Endodermal cell (in vitro differentiated cells): ENCODE measurements at regions not wholly inside any gene's neighbourhood (a gene's known extent, or its start where the extent isn't known, plus 50 kb on each side); places are given as distances from the start of the nearest gene placed in this dataset.
A peak's percentile ranks its signal among the peaks of the same experiment; 100 is the strongest.
"Not testable (repeated sequence)": the region's sequence is repeated elsewhere in the genome, so short reads cannot be mapped to it uniquely, and the experiment has no call there.

ENCODE experiments used
- DNase-seq: peaks from one replicate; pipeline ENCODE4 v3.0.0-alpha.2; 2017
- H3K27ac ChIP-seq: 2 replicates; pipeline ENCODE4 v1.5.1; 2013; ENCODE audit warnings: mild to moderate bottlenecking, low read depth, low read length, moderate library complexity
- H3K27me3 ChIP-seq: 2 replicates; pipeline ENCODE4 v1.6.1; 2013; ENCODE audit warnings: mild to moderate bottlenecking, low read length, moderate library complexity; ENCODE audit not compliant: insufficient read depth, control insufficient read depth, poor library complexity, severe bottlenecking
- H3K36me3 ChIP-seq: 2 replicates; pipeline ENCODE4 v1.7.0; 2013; ENCODE audit warnings: mild to moderate bottlenecking, low read length, moderate library complexity; ENCODE audit not compliant: control insufficient read depth, insufficient read depth
- H3K4me1 ChIP-seq: one replicate; pipeline ENCODE4 v1.7.0; 2013; ENCODE audit warnings: low read length; ENCODE audit not compliant: control insufficient read depth, insufficient read depth
- H3K4me3 ChIP-seq: 2 replicates; pipeline ENCODE4 v1.5.1; 2013; ENCODE audit warnings: mild to moderate bottlenecking, low read length, moderate library complexity
- H3K9ac ChIP-seq: 2 replicates; pipeline ENCODE4 v1.6.1; 2013; ENCODE audit warnings: mild to moderate bottlenecking, low read length, moderate library complexity; ENCODE audit not compliant: poor library complexity, severe bottlenecking; ENCODE audit errors: extremely low read depth
- H3K9me3 ChIP-seq: 2 replicates; pipeline ENCODE4 v1.6.1; 2013; ENCODE audit warnings: mild to moderate bottlenecking, low read length, moderate library complexity; ENCODE audit not compliant: control insufficient read depth
- H3K27ac Mint-ChIP-seq: 2 replicates; pipeline ENCODE4 v1.8.0; 2020; ENCODE audit warnings: mixed read lengths
- H3K27me3 Mint-ChIP-seq: 2 replicates; pipeline ENCODE4 v1.8.0; 2021; ENCODE audit warnings: mild to moderate bottlenecking, mixed read lengths; ENCODE audit not compliant: insufficient read depth
- H3K36me3 Mint-ChIP-seq: 2 replicates; pipeline ENCODE4 v1.8.0; 2020; ENCODE audit warnings: low read depth, mixed read lengths
- H3K4me1 Mint-ChIP-seq: 2 replicates; pipeline ENCODE4 v1.8.0; 2020; ENCODE audit warnings: mixed read lengths
- H3K4me3 Mint-ChIP-seq: 2 replicates; pipeline ENCODE4 v1.8.0; 2020; ENCODE audit warnings: mild to moderate bottlenecking, moderate library complexity, mixed read lengths
- H3K9me3 Mint-ChIP-seq: 2 replicates; pipeline ENCODE4 v1.8.0; 2020; ENCODE audit warnings: mild to moderate bottlenecking, mixed read lengths
- CTCF ChIP-seq: fragments of 200-600 bp; sonication (generic); conservative IDR thresholded peaks from 2 replicates; pipeline ENCODE4 v1.5.0; 2021; ENCODE audit warnings: antibody characterized with exemption, mild to moderate bottlenecking
- WGBS, 2 experiments: methylation state at CpG; one replicate each; pipeline versions ENCODE4 v1.1.5 to v1.1.7; 2013; ENCODE audit warnings: missing lambda C conversion rate in 2 of 2, mixed read lengths in 1 of 2; ENCODE audit not compliant: insufficient coverage in 1 of 2, insufficient read length in 1 of 2; 5-methylcytosine and 5-hydroxymethylcytosine counted together

GRCh38 chrX:55163171-55163570 lies 57.0 kb upstream of the PAGE5 start:
- H3K4me3 Mint-ChIP-seq: no peak overlapping the region
- no peak overlapping the region for H3K27ac ChIP-seq
- 96% methylated on average over 3 of the region's 3 CpGs; no CpG with 5 or more reads in 1 of the 2 experiments for WGBS, 2 experiments
- no peaks in the 10 kb centered on the region for H3K4me1 ChIP-seq
- peaks cover 3% of the 10 kb centered on the region for H3K36me3 ChIP-seq
- H3K27ac Mint-ChIP-seq: no peak overlapping the region
- no peak for TF ChIP-seq CTCF
- H3K4me3 ChIP-seq: no peak overlapping the region
- no peaks in the 10 kb centered on the region for H3K9me3 ChIP-seq
- peaks cover 7% of the 10 kb centered on the region for H3K4me1 Mint-ChIP-seq
- no peaks in the 10 kb centered on the region for H3K27me3 Mint-ChIP-seq
- peaks cover 3% of the 10 kb centered on the region for H3K36me3 Mint-ChIP-seq
- peaks cover 59% of the 10 kb centered on the region for H3K9me3 Mint-ChIP-seq
- H3K9ac ChIP-seq: no peak overlapping the region
- DNase-seq: no peak
- H3K27me3 ChIP-seq: no peaks in the 10 kb centered on the region

- H3K4me3 Mint-ChIP-seq, H3K36me3 Mint-ChIP-seq: not testable (repeated sequence)
- 92% methylated on average over 4 of the region's 4 CpGs; no CpG with 5 or more reads in 1 of the 2 experiments for WGBS, 2 experiments
Observed at GRCh38 chrX:55165026-55165425, 55.1 kb upstream of the PAGE5 start.

GRCh38 chrX:55167124-55167803 lies 52.9 kb upstream of the PAGE5 start:
- Histone ChIP-seq H3K36me3 (no peaks in the 10 kb centered on the region), H3K9me3 (no peaks in the 10 kb centered on the region), H3K4me1 (no peaks in the 10 kb centered on the region), H3K27ac (no peak overlapping the region), H3K4me3 (no peak overlapping the region), H3K27me3 (no peaks in the 10 kb centered on the region), H3K9ac (no peak overlapping the region)
- 60 to 89% methylated on average over 1 to 2 of the region's 3 CpGs for WGBS, 2 experiments
- Mint-ChIP-seq H3K9me3 (peaks cover 65% of the 10 kb centered on the region), H3K27ac (no peak overlapping the region), H3K27me3 (no peaks in the 10 kb centered on the region), H3K4me3 (no peak overlapping the region), H3K36me3 (no peaks in the 10 kb centered on the region), H3K4me1 (peaks cover 3% of the 10 kb centered on the region)
- no peak for DNase-seq
- TF ChIP-seq CTCF: peak; percentile 11

More at GRCh38 chrX:55165026-55165425, 55.1 kb upstream of the PAGE5 start:
- not testable (repeated sequence) for H3K4me3 ChIP-seq, H3K4me1 Mint-ChIP-seq, H3K9ac ChIP-seq, H3K9me3 ChIP-seq, H3K27me3 ChIP-seq, H3K27ac Mint-ChIP-seq, H3K36me3 ChIP-seq, H3K27ac ChIP-seq, H3K4me1 ChIP-seq, H3K27me3 Mint-ChIP-seq, DNase-seq
- H3K9me3 Mint-ChIP-seq: peaks cover 64% of the 10 kb centered on the region
